Neural crest cell (in vitro differentiated cells): ENCODE measurements at regions not wholly inside any gene's neighbourhood (a gene's known extent, or its start where the extent isn't known, plus 50 kb on each side); places are given as distances from the start of the nearest gene placed in this dataset.

Experiments used
- DNase-seq: peaks from one replicate; pipeline ENCODE4 v3.0.0; 2021; ENCODE audit warnings: low read depth, mixed read lengths, low spot score
- H3K27ac Mint-ChIP-seq: one replicate; pipeline ENCODE4 v1.8.0; 2021; ENCODE audit warnings: mild to moderate bottlenecking, mixed read lengths; ENCODE audit not compliant: unreplicated experiment
- H3K27me3 Mint-ChIP-seq: 2 replicates; pipeline ENCODE4 v1.8.0; 2021; ENCODE audit warnings: low read depth, mild to moderate bottlenecking, mixed read lengths
- H3K36me3 Mint-ChIP-seq: 2 replicates; pipeline ENCODE4 v1.8.0; 2021; ENCODE audit warnings: low read depth, mild to moderate bottlenecking, mixed read lengths
- H3K4me1 Mint-ChIP-seq: 2 replicates; pipeline ENCODE4 v1.8.0; 2021; ENCODE audit warnings: mixed read lengths
- H3K4me3 Mint-ChIP-seq: one replicate; pipeline ENCODE4 v1.8.0; 2021; ENCODE audit warnings: mild to moderate bottlenecking, mixed read lengths
- H3K9me3 Mint-ChIP-seq: 2 replicates; pipeline ENCODE4 v1.8.0; 2021; ENCODE audit warnings: mixed read lengths
- TF ChIP-seq, protein P1 (sequence below): fragments of 200-600 bp; sonication (generic); conservative IDR thresholded peaks from 2 replicates; pipeline ENCODE4 v1.5.0; 2021; ENCODE audit warnings: antibody characterized with exemption, mild to moderate bottlenecking

DNA sequence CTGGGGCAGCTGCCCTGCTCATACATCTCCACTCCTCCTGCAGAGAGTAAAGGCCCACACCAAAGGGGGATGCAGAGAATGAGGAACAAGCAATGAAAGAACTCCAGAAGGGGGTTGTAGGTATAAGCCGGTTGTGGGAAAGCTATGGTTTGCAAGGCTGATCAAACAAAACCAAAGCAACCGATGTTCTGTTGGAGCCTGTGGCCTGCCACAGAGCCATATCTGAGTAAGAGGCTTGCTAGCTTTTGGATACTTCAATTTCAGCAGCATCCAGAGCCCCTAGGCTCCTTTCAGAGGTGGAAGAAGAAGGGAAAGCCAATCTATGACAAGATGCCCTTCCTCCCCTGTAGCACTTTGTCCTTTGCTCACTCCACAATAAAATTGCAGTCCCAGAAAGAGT lies 163.2 kb downstream of the RRAGC start:
- H3K4me1 Mint-ChIP-seq: no peaks in the 10 kb centered on the region
- peaks cover 21% of the 10 kb centered on the region for H3K27me3 Mint-ChIP-seq
- H3K9me3 Mint-ChIP-seq: peaks cover 3% of the 10 kb centered on the region
- no peak for DNase-seq
- no peaks in the 10 kb centered on the region for H3K36me3 Mint-ChIP-seq
- TF ChIP-seq, protein P1, sequence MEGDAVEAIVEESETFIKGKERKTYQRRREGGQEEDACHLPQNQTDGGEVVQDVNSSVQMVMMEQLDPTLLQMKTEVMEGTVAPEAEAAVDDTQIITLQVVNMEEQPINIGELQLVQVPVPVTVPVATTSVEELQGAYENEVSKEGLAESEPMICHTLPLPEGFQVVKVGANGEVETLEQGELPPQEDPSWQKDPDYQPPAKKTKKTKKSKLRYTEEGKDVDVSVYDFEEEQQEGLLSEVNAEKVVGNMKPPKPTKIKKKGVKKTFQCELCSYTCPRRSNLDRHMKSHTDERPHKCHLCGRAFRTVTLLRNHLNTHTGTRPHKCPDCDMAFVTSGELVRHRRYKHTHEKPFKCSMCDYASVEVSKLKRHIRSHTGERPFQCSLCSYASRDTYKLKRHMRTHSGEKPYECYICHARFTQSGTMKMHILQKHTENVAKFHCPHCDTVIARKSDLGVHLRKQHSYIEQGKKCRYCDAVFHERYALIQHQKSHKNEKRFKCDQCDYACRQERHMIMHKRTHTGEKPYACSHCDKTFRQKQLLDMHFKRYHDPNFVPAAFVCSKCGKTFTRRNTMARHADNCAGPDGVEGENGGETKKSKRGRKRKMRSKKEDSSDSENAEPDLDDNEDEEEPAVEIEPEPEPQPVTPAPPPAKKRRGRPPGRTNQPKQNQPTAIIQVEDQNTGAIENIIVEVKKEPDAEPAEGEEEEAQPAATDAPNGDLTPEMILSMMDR: no peak
- H3K4me3 Mint-ChIP-seq: no peak overlapping the region
- no peak overlapping the region for H3K27ac Mint-ChIP-seq

DNA sequence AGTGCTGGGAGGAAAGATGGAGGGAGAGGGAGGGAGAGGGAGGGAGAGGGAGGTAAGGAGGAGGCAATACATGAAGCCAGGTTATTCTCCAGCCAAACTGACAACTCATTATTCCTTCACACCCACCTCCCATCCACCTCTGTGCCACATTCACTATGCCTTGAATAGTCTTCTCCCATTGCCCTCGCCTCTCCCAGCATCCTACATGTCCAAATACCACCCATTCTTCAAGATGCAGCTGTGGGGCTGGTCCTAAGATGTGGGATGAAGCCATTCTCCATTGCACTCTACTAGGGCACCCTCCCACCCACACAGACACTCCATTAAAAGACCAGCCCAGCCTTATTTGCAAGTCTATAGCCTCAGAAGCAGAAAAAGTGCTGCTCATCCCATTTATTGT lies 165.8 kb downstream of the RRAGC start:
- H3K27ac Mint-ChIP-seq: no peak overlapping the region
- DNase-seq: no peak
- TF ChIP-seq, protein P1: no peak
- no peak overlapping the region for H3K4me3 Mint-ChIP-seq
- peaks cover 6% of the 10 kb centered on the region for H3K9me3 Mint-ChIP-seq
- peaks cover 17% of the 10 kb centered on the region for H3K27me3 Mint-ChIP-seq
- no peaks in the 10 kb centered on the region for H3K4me1 Mint-ChIP-seq
- H3K36me3 Mint-ChIP-seq: no peaks in the 10 kb centered on the region

DNA sequence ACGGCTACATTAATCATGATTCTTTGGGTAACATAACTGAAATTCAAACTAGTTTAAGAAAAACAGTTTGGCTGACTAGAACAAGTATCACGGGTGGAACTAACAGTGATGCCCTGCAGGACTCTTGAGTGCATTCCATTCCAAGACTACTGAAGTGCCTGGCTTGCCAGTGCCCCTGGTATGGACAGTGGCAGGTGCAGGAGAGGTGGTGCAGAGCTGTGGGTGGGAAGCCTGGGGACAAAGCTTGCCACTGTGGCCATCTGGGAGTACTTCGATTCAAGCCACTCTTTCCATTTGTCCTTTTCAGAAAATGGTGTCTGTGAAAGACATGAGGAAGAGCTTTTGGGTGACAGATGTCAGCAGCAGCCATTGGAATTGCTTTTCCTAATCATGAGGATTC lies 166.5 kb downstream of the RRAGC start:
- H3K27ac Mint-ChIP-seq: no peak overlapping the region
- no peaks in the 10 kb centered on the region for H3K4me1 Mint-ChIP-seq
- no peaks in the 10 kb centered on the region for H3K36me3 Mint-ChIP-seq
- peaks cover 20% of the 10 kb centered on the region for H3K27me3 Mint-ChIP-seq
- TF ChIP-seq, protein P1: no peak
- peaks cover 6% of the 10 kb centered on the region for H3K9me3 Mint-ChIP-seq
- DNase-seq: no peak
- no peak overlapping the region for H3K4me3 Mint-ChIP-seq

DNA sequence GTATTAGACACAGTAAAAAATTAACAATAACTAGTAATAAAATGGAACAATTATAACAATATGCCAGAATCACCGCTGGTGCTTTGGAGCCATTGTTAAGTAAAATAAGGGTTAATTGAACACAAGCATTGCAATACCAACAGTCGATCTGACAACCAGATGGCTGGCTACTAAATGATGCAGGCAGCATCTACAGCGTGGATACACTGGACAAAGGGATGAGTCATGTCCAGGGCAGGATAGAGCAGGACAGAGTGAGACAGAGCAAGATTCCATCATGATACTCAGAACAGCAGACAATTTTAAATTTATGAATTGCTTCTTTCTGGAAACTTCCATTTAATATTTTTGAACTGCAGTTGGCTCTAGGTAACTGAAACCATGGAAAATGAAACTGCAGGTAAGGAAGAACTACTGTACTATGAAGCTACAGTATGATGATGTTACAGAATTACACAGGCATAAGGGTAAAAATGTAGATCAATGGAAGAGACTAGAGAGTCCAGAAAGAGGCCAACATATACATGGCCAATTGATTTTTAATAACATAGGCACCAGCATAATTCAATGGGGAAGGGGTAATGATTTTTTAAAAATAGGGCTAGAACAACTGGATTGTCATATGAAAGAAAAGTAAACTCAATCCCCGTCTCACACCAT lies 168.7 kb downstream of the RRAGC start:
- no peak overlapping the region for H3K4me3 Mint-ChIP-seq
- H3K36me3 Mint-ChIP-seq: no peaks in the 10 kb centered on the region
- TF ChIP-seq, protein P1: no peak
- H3K9me3 Mint-ChIP-seq: peaks cover 6% of the 10 kb centered on the region
- H3K27ac Mint-ChIP-seq: no peak overlapping the region
- H3K4me1 Mint-ChIP-seq: no peaks in the 10 kb centered on the region
- DNase-seq: no peak
- peaks cover 32% of the 10 kb centered on the region for H3K27me3 Mint-ChIP-seq

DNA sequence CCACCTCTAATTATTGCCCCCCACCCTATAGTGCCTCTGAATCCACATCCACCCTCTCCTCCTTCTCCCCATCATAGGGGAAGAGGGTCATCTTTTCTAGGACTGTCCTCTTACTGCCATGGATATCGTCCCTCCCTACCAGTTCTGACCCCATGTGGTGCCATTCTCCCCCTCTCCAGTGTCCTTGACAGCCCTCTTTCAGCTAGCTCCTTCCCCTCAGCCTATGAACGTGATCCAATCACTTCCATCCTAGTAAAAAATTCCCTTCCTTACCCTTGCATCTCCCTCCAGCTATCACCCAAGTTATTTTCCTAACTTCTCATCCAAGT lies 172.7 kb downstream of the RRAGC start:
- Mint-ChIP-seq H3K27me3 (peaks cover 36% of the 10 kb centered on the region), H3K4me3 (no peak overlapping the region), H3K36me3 (no peaks in the 10 kb centered on the region), H3K4me1 (no peaks in the 10 kb centered on the region), H3K9me3 (peaks cover 6% of the 10 kb centered on the region), H3K27ac (no peak overlapping the region)
- TF ChIP-seq, protein P1: no peak
- no peak for DNase-seq
